ENCODE measurements at regions not wholly inside any gene's neighbourhood (a gene's known extent, or its start where the extent isn't known, plus 50 kb on each side); places are given as distances from the start of the nearest gene placed in this dataset.

GRCh38 chr7:52753855-52754254 is 281.6 kb upstream of the POM121L12 start:
- TF ChIP-seq CTCF (IDR thresholded peaks at IDR 0.05; ENCODE audit: borderline replicate concordance), result no peak
- intact Hi-C loops (cut with micrococcal nuclease), result no loop called here
- DNase-seq, result no peak
- H3K9me3 ChIP-seq (replicated peaks), result peaks cover 7% of the 10 kb centered on the region
- H3K27ac ChIP-seq (replicated peaks), result no peak overlapping the region
- no peak overlapping the region for H3K4me3 ChIP-seq
- no peaks in the 10 kb centered on the region for H3K36me3 ChIP-seq
- H3K27me3 ChIP-seq (ENCODE audit: low read depth), result no peaks in the 10 kb centered on the region
- H3K4me1 ChIP-seq, result no peaks in the 10 kb centered on the region

DNA sequence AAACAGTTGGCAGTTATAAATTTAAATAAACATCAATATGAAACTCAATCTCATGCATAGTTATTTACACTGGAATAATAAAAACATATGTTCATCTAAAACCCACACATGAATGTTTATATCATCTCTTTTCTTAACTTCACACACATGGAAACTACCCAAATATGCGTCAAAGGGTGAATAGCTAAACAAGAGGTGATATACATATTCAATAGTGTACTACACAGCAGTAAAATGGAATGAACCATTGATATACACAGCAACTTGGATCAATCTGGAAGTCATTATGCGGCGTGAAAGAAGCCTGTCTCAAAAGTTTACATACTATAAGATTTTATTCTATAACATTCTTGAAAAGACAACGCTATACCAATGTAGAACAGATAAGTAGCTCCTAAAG is 282.5 kb upstream of the POM121L12 start:
- no peak overlapping the region for H3K27ac ChIP-seq (replicated peaks)
- no peak overlapping the region for H3K4me3 ChIP-seq
- H3K36me3 ChIP-seq, result no peaks in the 10 kb centered on the region
- no peaks in the 10 kb centered on the region for H3K27me3 ChIP-seq (ENCODE audit: low read depth)
- DNase-seq, result no peak
- intact Hi-C loops (cut with micrococcal nuclease), result no loop called here
- H3K9me3 ChIP-seq (replicated peaks), result peaks cover 7% of the 10 kb centered on the region
- no peaks in the 10 kb centered on the region for H3K4me1 ChIP-seq
- TF ChIP-seq CTCF (IDR thresholded peaks at IDR 0.05; ENCODE audit: borderline replicate concordance), result no peak

DNA sequence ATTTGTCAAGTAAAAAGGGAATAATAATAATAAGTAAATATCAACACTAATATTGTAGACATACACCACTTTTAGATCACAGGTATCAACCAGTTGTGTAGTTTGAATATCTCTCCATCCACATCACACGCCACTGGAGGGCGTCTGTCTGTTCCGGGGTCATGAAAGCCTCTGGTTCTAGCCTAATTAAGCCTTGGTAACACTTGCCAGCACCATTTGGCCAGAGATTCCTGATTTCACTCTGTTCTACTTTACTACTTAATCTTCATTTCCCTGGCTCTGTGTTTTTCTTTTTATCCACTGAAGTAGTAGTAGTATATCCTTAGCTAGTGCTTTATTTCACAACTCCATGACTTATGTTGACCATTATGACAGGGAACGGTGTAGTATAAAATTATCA is 285.6 kb upstream of the POM121L12 start:
- DNase-seq, result no peak
- TF ChIP-seq CTCF (IDR thresholded peaks at IDR 0.05; ENCODE audit: borderline replicate concordance), result no peak
- intact Hi-C loops (cut with micrococcal nuclease), result no loop called here

GRCh38 chr7:52747817-52748216 is 287.6 kb upstream of the POM121L12 start:
- no peak overlapping the region for H3K4me3 ChIP-seq
- H3K27me3 ChIP-seq (ENCODE audit: low read depth), result no peaks in the 10 kb centered on the region
- H3K9me3 ChIP-seq (replicated peaks), result no peaks in the 10 kb centered on the region
- no peaks in the 10 kb centered on the region for H3K4me1 ChIP-seq
- no peak overlapping the region for H3K27ac ChIP-seq (replicated peaks)
- no peak for DNase-seq
- no peak for TF ChIP-seq CTCF (IDR thresholded peaks at IDR 0.05; ENCODE audit: borderline replicate concordance)
- intact Hi-C loops (cut with micrococcal nuclease), result no loop called here
- no peaks in the 10 kb centered on the region for H3K36me3 ChIP-seq

More for the DNA sequence above, 285.6 kb upstream of the POM121L12 start:
- Histone ChIP-seq H3K4me3 (no peak overlapping the region), H3K27ac (replicated peaks) (no peak overlapping the region), H3K9me3 (replicated peaks) (peaks cover 4% of the 10 kb centered on the region), H3K4me1 (no peaks in the 10 kb centered on the region), H3K36me3 (no peaks in the 10 kb centered on the region), H3K27me3 (ENCODE audit: low read depth) (no peaks in the 10 kb centered on the region)

GRCh38 chr7:52741670-52742290 is 293.7 kb upstream of the POM121L12 start:
- Histone ChIP-seq H3K27me3 (ENCODE audit: low read depth) (no peaks in the 10 kb centered on the region), H3K4me1 (no peaks in the 10 kb centered on the region), H3K36me3 (no peaks in the 10 kb centered on the region), H3K9me3 (replicated peaks) (peaks cover 10% of the 10 kb centered on the region), H3K27ac (replicated peaks) (no peak overlapping the region), H3K4me3 (no peak overlapping the region)
- no peak for DNase-seq
- no peak for TF ChIP-seq CTCF (IDR thresholded peaks at IDR 0.05; ENCODE audit: borderline replicate concordance)
- intact Hi-C loops (cut with micrococcal nuclease), result no loop called here
